Left lung (tissue), 4 donors: ENCODE measurements at regions not wholly inside any gene's neighbourhood (a gene's known extent, or its start where the extent isn't known, plus 50 kb on each side); places are given as distances from the start of the nearest gene placed in this dataset.

Experiments used
- ATAC-seq: fragments of 200-7000 bp; cut with Tn5 transposase; one replicate; pipeline ENCODE4 v1.9.1; 2020; ENCODE audit warnings: moderate library complexity
- DNase-seq, 4 donors: peaks; one replicate each; pipeline ENCODE4 v3.0.0-alpha.2; 2013 to 2020
- H3K27ac ChIP-seq, 2 donors: fragments of 200-600 bp; sonication (generic) in 1 of 2; one replicate each; pipeline versions ENCODE4 v1.5.0 to v1.8.0; 2020 to 2021
- H3K27me3 ChIP-seq, 2 donors: fragments of 200-600 bp; sonication (generic) in 1 of 2; one replicate each; pipeline versions ENCODE4 v1.5.0 to v1.8.0; 2020 to 2021
- H3K36me3 ChIP-seq, 2 donors: fragments of 200-600 bp; sonication (generic) in 1 of 2; one replicate each; pipeline versions ENCODE4 v1.5.0 to v1.8.0; 2020 to 2021
- H3K4me1 ChIP-seq, 2 donors: fragments of 200-600 bp; one replicate each; pipeline ENCODE4 v1.8.0; 2021
- H3K4me3 ChIP-seq, 2 donors: fragments of 200-600 bp; sonication (generic) in 1 of 2; one replicate each; pipeline versions ENCODE4 v1.5.0 to v1.8.0; 2020 to 2021; ENCODE audit warnings: mild to moderate bottlenecking in 1 of 2
- H3K9me3 ChIP-seq, 2 donors: fragments of 200-600 bp; sonication (generic) in 1 of 2; one replicate each; pipeline versions ENCODE4 v1.5.0 to v1.8.0; 2020 to 2021
- intact Hi-C, 2 donors: fragments of 100-400 bp; cut with DNase I; formaldehyde crosslinking; loops; one replicate each; pipeline versions ENCODE4 v1.11.2 to v1.14.2; 2022
- TF ChIP-seq, protein P1 (sequence below), 2 donors: fragments of 200-600 bp; sonication (generic) in 1 of 2; IDR thresholded peaks; one replicate each; pipeline versions ENCODE4 v1.5.0 to v1.8.0; 2021; ENCODE audit warnings: antibody characterized with exemption in 2 of 2
- donor health status: DM: no; HTN: yes; CAD: no.
- donor health status: DM: no; HTN: no; CAD: no.

DNA sequence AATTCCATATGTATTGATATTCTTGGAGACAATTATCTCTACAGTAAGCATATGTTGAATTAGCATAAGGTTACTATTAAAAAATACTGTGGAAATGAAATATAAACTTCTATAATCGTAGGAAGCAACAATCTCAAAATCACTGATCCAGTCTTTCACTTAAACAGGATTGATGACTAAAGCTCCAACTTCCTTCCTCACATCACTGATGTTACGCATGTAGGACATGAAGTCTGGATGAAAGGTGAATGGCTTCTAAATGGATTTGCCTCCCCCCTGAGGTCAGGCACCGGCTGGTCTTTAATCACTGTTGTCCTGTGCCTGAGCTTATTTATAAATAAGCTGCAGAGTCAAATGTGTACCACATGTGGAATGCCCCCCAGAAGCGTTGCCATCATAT lies 157.1 kb upstream of the NFIB start:
- Histone ChIP-seq H3K4me3 (no peak overlapping the region), H3K27ac (no peak overlapping the region), H3K4me1 (no peaks in the 10 kb centered on the region), H3K9me3 (no peaks in the 10 kb centered on the region), H3K36me3 (no peaks in the 10 kb centered on the region), H3K27me3 (no peaks in the 10 kb centered on the region)
- DNase-seq (no peak), ATAC-seq (no peak)
- TF ChIP-seq, protein P1, sequence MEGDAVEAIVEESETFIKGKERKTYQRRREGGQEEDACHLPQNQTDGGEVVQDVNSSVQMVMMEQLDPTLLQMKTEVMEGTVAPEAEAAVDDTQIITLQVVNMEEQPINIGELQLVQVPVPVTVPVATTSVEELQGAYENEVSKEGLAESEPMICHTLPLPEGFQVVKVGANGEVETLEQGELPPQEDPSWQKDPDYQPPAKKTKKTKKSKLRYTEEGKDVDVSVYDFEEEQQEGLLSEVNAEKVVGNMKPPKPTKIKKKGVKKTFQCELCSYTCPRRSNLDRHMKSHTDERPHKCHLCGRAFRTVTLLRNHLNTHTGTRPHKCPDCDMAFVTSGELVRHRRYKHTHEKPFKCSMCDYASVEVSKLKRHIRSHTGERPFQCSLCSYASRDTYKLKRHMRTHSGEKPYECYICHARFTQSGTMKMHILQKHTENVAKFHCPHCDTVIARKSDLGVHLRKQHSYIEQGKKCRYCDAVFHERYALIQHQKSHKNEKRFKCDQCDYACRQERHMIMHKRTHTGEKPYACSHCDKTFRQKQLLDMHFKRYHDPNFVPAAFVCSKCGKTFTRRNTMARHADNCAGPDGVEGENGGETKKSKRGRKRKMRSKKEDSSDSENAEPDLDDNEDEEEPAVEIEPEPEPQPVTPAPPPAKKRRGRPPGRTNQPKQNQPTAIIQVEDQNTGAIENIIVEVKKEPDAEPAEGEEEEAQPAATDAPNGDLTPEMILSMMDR (IDR thresholded peaks at IDR 0.05), result no peak
- intact Hi-C loops, result no loop called here

DNA sequence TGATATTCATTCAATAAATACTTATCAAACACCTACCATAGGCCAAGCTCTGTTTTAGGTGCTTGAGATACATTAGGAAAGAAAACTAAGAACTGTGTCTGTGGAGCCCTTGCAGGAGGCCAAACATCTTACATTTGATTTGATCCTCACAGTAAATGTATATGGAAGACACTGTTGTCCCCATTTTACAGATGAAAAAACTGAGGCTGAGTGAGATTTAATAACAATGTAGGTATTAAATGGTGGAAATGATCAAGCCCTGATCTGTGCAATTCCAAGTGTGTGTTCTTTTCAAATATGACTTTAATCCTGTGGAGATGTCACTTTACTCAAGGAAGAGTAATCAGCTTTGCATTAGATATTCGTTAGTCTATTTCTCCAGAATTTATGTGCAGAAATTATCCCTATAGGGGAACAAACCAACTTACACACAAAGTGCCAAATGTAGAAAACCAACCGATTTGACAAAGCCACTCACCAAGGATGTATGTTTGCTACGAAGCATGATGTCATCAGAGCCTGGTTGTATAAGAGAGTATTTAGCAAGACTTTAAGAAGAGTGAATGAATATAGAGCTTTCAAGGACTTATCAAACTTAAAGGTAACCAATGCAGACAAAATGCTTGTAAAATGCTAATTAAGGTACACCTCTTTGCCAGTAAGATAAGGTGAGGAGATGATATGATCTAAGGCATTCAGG lies 153.9 kb upstream of the NFIB start:
- TF ChIP-seq, protein P1 (IDR thresholded peaks at IDR 0.05), result no peak
- intact Hi-C loops, result no loop called here
- H3K4me3 ChIP-seq, result no peak overlapping the region
- no peaks in the 10 kb centered on the region for H3K36me3 ChIP-seq
- H3K27ac ChIP-seq, result no peak overlapping the region
- H3K27me3 ChIP-seq, result no peaks in the 10 kb centered on the region
- no peak for ATAC-seq
- H3K4me1 ChIP-seq, result no peaks in the 10 kb centered on the region
- DNase-seq, result no peak
- H3K9me3 ChIP-seq, result no peaks in the 10 kb centered on the region

DNA sequence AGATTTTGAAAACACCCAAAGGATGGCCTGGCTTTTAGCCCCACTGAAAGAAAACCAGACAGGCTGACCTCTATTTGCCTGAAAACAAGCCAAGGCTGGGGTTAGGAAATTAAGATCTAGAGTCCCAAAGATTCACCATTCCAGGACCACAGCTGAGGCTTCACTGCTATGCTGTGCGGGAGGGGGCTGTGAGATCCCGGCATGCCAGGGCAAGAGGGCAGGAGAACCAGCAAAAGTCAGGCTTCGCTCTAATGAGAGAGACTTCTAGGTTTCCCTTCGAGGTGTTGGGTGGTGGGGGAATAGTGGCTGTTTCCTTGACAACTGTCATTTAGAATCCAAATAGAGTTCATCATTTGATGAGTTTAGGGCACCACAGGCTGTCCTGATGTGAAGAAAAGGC lies 152.9 kb upstream of the NFIB start:
- Histone ChIP-seq H3K27ac (no peak overlapping the region), H3K9me3 (no peaks in the 10 kb centered on the region), H3K4me1 (no peaks in the 10 kb centered on the region), H3K27me3 (no peaks in the 10 kb centered on the region), H3K36me3 (no peaks in the 10 kb centered on the region), H3K4me3 (no peak overlapping the region)
- intact Hi-C loops, result no loop called here
- TF ChIP-seq, protein P1 (IDR thresholded peaks at IDR 0.05), result no peak
- DNase-seq (no peak), ATAC-seq (no peak)

DNA sequence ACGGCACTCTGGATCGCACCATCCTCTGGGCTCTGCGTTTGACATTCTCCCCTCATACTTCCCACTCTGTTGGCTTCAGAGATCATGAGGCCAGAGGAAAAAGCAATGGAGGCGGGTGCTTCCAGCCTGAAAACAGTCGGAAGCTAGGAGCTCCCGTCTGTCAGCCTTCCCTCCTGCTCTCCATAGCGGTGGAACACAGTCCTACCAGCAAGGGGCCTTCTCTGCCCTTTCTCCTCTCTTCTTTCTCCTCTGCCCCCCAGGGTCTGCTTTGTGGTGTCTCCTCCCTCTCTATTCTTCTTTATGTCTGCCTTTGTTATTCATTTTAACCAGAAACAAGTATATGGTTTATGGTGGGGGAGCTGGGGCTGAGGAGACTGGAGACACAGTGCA lies 152.5 kb upstream of the NFIB start:
- no peak for DNase-seq
- H3K9me3 ChIP-seq, result no peaks in the 10 kb centered on the region
- H3K27ac ChIP-seq, result no peak overlapping the region
- TF ChIP-seq, protein P1 (IDR thresholded peaks at IDR 0.05), result no peak
- intact Hi-C loops, result no loop called here
- no peak overlapping the region for H3K4me3 ChIP-seq
- no peak for ATAC-seq
- no peaks in the 10 kb centered on the region for H3K4me1 ChIP-seq
- H3K36me3 ChIP-seq, result no peaks in the 10 kb centered on the region
- no peaks in the 10 kb centered on the region for H3K27me3 ChIP-seq

DNA sequence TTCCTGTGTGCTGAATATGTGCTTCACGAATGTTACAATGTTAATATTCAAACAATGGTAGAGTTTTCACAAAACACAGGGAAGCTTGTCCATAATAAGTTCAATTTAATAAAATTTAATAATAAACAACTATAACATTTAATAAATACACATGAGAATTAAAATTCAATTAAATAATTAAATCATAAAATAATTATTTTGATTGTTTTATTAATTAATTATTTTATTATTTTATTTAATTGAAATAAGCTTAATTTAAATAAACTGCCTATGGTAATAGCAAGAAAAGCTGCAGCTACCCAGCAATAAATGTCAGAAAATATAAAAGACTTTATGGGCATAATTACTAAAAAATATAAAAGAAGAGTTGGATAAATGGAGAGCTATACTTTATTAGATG lies 149.0 kb upstream of the NFIB start:
- no peak overlapping the region for H3K27ac ChIP-seq
- no peaks in the 10 kb centered on the region for H3K4me1 ChIP-seq
- H3K4me3 ChIP-seq, result no peak overlapping the region
- intact Hi-C loops, result no loop called here
- ATAC-seq (no peak), DNase-seq (no peak)
- H3K27me3 ChIP-seq, result no peaks in the 10 kb centered on the region
- H3K9me3 ChIP-seq, result no peaks in the 10 kb centered on the region
- H3K36me3 ChIP-seq, result no peaks in the 10 kb centered on the region
- TF ChIP-seq, protein P1 (IDR thresholded peaks at IDR 0.05), result no peak
